ENCODE measurements at regions not wholly inside any gene's neighbourhood (a gene's known extent, or its start where the extent isn't known, plus 50 kb on each side); places are given as distances from the start of the nearest gene placed in this dataset.

DNA sequence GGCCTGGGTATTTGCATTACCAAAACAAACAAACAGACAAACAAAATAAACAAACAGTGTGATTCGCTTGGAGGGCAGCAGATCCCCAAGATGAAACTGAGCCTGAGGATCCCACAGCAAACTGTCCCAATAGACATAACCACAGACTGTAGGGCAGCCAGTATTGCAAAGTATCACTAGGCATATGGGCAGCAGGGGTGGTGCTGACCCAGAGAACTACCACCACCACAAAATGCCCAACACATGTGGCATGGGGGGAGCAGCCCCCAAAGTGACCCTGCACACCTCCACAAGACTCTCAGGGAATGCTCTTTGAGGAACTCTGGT is 330.1 kb downstream of the CYRIA start:
- ATAC-seq (ENCODE audit: poor library complexity) (no peak), DNase-seq (no peak)
- CTCF ChIA-PET, result no interaction called here
- no peaks in the 10 kb centered on the region for H3K36me3 Mint-ChIP-seq (ENCODE audit: low read depth)
- peaks cover 0 to 7% of the 10 kb centered on the region in 2 experiments for H3K9me3 ChIP-seq (ENCODE audit: control insufficient read depth in 1 of 2, insufficient read depth in 1 of 2, low read length in 2 of 2)
- intact Hi-C loops (cut with DNase I, micrococcal nuclease), result no loop called here
- H3K27ac Mint-ChIP-seq, result no peak overlapping the region
- no peak overlapping the region for H3K4me3 ChIP-seq (ENCODE audit: low read length)
- no peaks in the 10 kb centered on the region for H3K27me3 Mint-ChIP-seq
- H3K4me1 Mint-ChIP-seq (ENCODE audit: low read depth), result no peaks in the 10 kb centered on the region
- H3K27me3 ChIP-seq (ENCODE audit: control insufficient read depth in 1 of 2, insufficient read depth in 2 of 2, low read length in 2 of 2), result no peaks in the 10 kb centered on the region
- H3K9me3 Mint-ChIP-seq, result peaks cover 13% of the 10 kb centered on the region
- H3K36me3 ChIP-seq (ENCODE audit: insufficient read depth, low read length), result no peaks in the 10 kb centered on the region
- H3K4me3 Mint-ChIP-seq, result no peak overlapping the region
- POLR2A ChIA-PET, result no interaction called here
- TF ChIP-seq, protein P1, sequence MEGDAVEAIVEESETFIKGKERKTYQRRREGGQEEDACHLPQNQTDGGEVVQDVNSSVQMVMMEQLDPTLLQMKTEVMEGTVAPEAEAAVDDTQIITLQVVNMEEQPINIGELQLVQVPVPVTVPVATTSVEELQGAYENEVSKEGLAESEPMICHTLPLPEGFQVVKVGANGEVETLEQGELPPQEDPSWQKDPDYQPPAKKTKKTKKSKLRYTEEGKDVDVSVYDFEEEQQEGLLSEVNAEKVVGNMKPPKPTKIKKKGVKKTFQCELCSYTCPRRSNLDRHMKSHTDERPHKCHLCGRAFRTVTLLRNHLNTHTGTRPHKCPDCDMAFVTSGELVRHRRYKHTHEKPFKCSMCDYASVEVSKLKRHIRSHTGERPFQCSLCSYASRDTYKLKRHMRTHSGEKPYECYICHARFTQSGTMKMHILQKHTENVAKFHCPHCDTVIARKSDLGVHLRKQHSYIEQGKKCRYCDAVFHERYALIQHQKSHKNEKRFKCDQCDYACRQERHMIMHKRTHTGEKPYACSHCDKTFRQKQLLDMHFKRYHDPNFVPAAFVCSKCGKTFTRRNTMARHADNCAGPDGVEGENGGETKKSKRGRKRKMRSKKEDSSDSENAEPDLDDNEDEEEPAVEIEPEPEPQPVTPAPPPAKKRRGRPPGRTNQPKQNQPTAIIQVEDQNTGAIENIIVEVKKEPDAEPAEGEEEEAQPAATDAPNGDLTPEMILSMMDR (IDR thresholded peaks at IDR 0.05), result no peak
- no peak overlapping the region for H3K27ac ChIP-seq (ENCODE audit: low read depth in 1 of 2, low read length in 2 of 2)
- H3K4me1 ChIP-seq (ENCODE audit: insufficient read depth, low read length), result no peaks in the 10 kb centered on the region

DNA sequence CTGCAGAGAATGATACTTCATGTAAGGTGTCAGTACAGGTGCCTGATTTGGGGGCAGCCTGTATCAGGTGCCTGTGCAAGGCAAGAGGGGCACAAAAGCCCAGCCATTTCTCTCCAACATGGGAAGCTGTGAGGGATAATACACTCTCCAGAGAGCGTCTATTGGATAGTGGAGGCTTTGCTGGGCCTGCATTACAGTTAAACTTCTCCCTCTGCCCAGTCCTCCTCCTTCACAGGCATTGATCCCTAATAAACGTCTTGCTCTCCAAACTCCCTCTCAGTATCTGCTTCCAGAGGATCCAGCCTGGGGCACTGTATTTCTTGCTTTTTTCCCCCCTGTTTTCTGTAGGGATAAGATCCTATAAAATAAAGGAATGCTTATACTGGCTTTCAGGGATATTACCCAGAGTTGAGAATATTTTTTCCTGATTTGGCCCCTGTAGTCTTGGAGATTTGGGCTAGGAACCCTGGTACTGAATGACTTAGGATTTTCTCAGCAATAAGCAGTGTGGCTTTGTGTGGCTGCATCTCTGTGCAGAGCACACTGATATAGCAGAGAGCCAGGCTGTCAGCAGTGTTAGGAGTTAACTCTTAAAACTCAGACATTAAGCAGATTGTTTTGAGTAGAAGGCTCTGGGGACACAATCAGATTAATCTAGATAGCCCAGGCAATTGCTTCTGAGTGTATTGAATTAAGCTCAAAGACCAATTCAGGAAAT is 330.6 kb downstream of the CYRIA start:
- no peaks in the 10 kb centered on the region for H3K4me1 Mint-ChIP-seq (ENCODE audit: low read depth)
- ATAC-seq (ENCODE audit: poor library complexity), result no peak
- H3K36me3 ChIP-seq (ENCODE audit: insufficient read depth, low read length), result no peaks in the 10 kb centered on the region
- H3K27ac Mint-ChIP-seq, result no peak overlapping the region
- H3K4me3 ChIP-seq (ENCODE audit: low read length), result no peak overlapping the region
- H3K27ac ChIP-seq (ENCODE audit: low read depth in 1 of 2, low read length in 2 of 2), result no peak overlapping the region
- H3K27me3 ChIP-seq (ENCODE audit: control insufficient read depth in 1 of 2, insufficient read depth in 2 of 2, low read length in 2 of 2), result no peaks in the 10 kb centered on the region
- CTCF ChIA-PET, result no interaction called here
- H3K4me1 ChIP-seq (ENCODE audit: insufficient read depth, low read length), result no peaks in the 10 kb centered on the region
- no peak overlapping the region for H3K4me3 Mint-ChIP-seq
- no peak for DNase-seq
- H3K36me3 Mint-ChIP-seq (ENCODE audit: low read depth), result no peaks in the 10 kb centered on the region
- H3K27me3 Mint-ChIP-seq, result no peaks in the 10 kb centered on the region
- intact Hi-C loops (cut with DNase I, micrococcal nuclease), result no loop called here
- TF ChIP-seq, protein P1 (IDR thresholded peaks at IDR 0.05), result no peak
- POLR2A ChIA-PET, result no interaction called here
- peaks cover 12% of the 10 kb centered on the region for H3K9me3 Mint-ChIP-seq
- H3K9me3 ChIP-seq (ENCODE audit: control insufficient read depth in 1 of 2, insufficient read depth in 1 of 2, low read length in 2 of 2), result peaks cover 0 to 7% of the 10 kb centered on the region in 2 experiments

DNA sequence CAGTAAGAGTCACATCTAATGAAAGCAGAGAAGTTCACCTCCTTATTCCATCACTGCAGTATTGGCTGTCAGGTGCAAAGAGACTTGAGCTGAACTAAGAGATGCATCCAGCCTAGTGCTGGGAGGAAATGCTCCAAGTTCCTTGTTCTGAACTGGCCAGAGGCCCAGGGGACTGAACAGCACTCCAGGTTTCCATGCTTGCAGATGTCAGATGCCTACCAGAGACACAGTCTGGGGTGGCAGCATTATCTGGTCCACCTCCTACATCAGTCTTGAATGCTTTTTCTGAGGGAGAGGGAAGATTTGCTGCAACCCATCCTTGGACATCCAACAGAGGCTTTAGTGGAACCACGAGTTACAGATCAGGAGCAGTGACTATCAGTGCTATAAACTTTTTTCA is 331.3 kb downstream of the CYRIA start:
- intact Hi-C loops (cut with DNase I, micrococcal nuclease), result no loop called here

More for the DNA sequence above, 331.3 kb downstream of the CYRIA start:
- ChIA-PET CTCF (no interaction called here), POLR2A (no interaction called here)
- DNase-seq, result no peak
- H3K4me3 Mint-ChIP-seq, result no peak overlapping the region
- TF ChIP-seq, protein P1 (IDR thresholded peaks at IDR 0.05), result no peak
- no peaks in the 10 kb centered on the region for H3K36me3 Mint-ChIP-seq (ENCODE audit: low read depth)
- no peaks in the 10 kb centered on the region for H3K4me1 Mint-ChIP-seq (ENCODE audit: low read depth)
- H3K9me3 Mint-ChIP-seq, result peaks cover 8% of the 10 kb centered on the region
- H3K27ac Mint-ChIP-seq, result no peak overlapping the region
- Histone ChIP-seq H3K4me3 (ENCODE audit: low read length) (no peak overlapping the region), H3K27ac (ENCODE audit: low read depth in 1 of 2, low read length in 2 of 2) (no peak overlapping the region), H3K4me1 (ENCODE audit: insufficient read depth, low read length) (no peaks in the 10 kb centered on the region), H3K27me3 (ENCODE audit: control insufficient read depth in 1 of 2, insufficient read depth in 2 of 2, low read length in 2 of 2) (no peaks in the 10 kb centered on the region), H3K9me3 (ENCODE audit: control insufficient read depth in 1 of 2, insufficient read depth in 1 of 2, low read length in 2 of 2) (peaks cover 0 to 7% of the 10 kb centered on the region in 2 experiments), H3K36me3 (ENCODE audit: insufficient read depth, low read length) (no peaks in the 10 kb centered on the region)
- no peaks in the 10 kb centered on the region for H3K27me3 Mint-ChIP-seq
- ATAC-seq (ENCODE audit: poor library complexity), result no peak
